Eye (tissue), 1 donor: ENCODE measurements at regions not wholly inside any gene's neighbourhood (a gene's known extent, or its start where the extent isn't known, plus 50 kb on each side); places are given as distances from the start of the nearest gene placed in this dataset.

Experiments used
- DNase-seq: peaks from one replicate; pipeline ENCODE4 v3.0.0-alpha.2; 2015

DNA sequence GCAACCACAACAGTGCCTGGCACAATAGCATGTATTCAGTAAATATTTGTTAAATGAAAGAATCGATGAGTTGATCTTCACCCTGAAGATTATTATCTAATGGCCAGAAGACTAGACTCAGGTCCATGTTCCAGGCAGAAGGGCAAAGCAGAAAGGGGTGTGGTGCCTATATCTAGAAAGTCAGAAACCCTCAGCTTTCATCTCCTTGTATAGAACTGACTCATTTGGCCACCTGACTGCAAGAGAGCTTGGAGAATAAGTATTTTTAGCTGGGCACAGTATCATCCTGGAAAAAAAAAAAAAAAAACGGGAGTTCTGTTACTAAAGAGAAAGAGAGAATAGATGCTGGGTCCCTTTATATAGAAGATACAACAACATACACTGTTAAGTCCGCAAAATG, 69.7 kb upstream of the SPRED1 start:
- no peak for DNase-seq

DNA sequence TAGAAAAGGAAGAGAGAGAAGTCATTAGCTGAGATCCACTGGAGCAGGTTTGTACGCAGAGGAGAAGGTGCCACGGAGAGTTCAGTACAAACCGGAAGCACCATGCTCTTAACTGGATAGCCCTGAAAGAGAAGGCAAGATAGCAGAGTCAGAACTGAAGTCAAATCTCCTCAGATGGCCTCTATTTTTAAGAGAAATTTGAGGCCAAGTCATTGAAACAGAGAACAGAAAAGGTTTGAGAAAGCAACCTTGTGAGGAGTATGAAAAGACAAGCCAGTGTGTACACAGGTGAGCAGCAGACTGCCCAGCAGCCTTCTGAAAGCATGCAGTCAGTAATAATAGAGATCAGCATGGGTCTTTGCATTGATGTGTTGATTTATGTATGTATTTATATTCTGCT, 66.1 kb upstream of the SPRED1 start:
- DNase-seq: no peak

DNA sequence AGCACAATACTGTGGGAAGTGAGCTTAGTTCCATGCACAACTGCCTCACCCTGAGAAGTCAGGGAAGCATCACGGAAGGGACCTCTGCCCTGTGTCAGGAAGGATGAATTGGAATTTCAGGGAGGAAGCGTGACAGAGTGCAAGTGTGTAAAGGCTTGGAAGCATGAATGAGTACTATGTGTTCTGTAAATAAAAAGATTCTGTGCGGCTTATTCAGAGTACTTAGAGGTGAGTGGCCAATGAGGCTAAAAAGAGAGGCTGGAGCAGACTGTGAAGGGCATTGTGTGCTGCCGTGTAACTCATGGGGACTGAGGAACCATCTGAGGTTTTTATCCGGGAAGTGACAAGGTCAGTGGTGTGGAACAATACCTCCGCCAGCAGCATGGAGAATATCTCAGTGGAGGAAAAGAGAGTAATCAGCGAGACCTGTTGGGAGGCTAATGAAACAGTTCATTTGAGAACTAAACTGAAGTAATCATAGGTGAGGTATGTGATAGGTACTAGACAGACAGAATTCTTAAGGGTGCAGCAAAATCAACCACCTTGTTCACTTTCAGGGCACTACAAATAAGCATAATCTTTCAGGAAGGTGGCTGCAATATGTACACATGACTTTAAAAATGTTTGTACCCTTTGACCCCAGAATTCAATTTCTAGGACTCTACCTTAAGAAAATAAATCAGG, 64.9 kb upstream of the SPRED1 start:
- peak; percentile 83 for DNase-seq

DNA sequence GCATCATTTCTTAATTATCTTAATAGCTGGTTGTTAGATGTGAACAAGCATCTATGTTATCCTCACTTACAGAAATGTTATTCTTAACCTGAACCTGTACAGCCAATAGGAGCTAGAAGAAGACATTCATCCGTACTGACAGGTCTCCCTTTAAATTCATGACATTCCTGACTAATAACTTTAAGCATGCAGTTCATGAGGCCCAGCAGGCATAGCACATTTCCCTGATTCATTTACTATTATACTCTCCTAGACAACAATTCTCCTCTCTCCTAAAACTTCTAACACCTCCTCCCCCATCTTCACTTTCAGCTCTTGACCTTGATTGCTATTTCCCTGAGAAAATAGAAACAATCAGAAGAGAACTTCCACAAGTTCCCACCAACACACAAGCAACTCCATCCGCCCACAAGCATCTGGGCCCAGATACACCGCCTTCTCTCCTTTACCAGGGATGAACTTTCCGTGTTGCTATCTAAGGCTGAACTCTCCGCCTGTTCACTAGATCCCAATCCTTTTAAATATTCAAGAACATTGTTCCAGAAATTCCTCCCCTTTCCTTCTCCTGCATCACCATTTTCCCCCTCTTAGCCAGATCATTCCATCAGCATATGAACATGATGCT, 62.9 kb upstream of the SPRED1 start:
- DNase-seq: peak; percentile 82

DNA sequence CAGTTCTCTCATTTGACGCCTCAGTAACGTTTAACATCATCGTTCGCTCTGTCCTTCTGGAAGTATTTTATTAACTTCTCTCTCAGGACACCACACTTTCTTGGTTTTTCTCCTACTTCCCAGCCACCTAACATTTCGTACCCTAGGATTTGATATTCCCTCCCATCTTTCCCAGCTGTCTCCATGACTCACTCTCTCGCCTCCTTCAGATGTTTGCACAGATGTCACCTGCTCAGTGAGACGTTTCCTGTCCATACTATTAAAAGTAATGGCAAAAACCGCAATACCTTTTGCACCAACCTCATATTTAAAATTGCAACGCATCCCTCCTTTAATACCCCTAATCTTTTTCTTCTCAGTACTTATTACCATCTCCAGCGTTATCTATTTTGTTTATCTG, 62.1 kb upstream of the SPRED1 start:
- no peak for DNase-seq

DNA sequence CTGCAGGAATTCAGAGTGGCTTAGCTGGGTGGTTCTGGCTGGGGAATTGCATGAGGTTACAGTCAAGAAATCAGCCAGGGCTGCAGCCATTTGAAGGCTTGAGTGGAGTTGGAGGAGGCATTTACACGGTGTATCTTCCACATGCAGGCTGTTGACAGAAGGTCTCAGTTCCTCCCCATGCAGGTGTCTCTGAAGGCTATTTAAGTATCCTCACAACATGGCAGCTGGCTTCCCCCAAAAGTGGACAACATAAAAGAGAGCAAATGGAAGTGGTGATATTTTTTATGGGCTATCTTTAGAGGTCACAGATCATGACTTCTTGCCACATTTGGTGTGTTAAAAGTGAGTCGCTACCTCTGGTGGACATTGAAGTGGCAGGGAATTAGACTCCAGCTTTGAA, 60.1 kb upstream of the SPRED1 start:
- DNase-seq: no peak

DNA sequence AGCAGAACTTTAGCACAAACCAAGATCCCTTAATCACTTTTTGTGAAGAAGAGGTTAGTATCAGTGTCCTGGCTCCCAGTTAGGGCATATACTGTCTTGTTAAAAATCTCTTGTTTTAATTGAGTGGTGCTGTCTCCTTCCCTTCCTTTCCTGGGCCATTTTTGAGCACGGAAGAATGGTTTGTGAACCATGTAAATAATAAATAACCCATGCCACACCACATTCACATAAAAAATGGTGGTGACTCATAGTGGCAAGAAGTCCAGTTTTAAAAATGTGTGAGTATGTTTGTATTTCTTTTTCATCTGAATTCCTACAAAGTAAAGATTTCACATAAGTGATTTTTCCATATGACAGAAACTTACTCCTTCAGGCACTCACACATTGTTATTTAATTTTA, 59.1 kb upstream of the SPRED1 start:
- DNase-seq: no peak

DNA sequence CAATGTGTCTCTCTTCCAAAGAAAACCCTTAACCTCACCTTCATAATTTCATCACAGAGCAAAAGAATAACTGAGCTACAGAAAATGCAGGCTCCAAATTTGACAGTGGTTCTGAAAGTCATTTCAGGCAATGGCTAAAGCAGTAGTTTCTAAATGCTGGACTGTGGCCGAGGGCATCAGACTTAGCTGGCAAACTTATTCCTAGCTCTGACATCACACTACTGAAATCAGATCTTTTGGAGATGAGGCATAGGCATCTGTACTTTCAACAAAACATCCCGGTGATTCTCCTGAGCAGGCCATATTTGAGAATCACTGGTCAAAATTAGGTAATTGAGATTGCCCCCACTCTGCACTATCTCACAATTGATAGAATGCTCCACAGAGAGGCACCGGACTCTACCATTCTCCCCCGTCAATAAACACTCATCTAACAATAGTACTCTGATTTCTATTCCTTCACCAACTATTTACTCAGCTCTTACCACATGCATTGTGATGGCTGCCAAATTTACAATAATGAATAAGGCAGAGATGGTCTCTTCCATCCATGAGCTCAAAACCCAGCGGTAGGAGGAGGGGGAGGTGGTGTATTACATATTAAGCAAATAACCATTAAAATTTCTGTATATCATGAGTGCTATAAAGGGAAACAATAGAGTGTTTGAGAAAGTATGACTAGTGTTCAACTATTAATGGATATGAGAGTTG, 57.3 kb upstream of the SPRED1 start:
- no peak for DNase-seq

DNA sequence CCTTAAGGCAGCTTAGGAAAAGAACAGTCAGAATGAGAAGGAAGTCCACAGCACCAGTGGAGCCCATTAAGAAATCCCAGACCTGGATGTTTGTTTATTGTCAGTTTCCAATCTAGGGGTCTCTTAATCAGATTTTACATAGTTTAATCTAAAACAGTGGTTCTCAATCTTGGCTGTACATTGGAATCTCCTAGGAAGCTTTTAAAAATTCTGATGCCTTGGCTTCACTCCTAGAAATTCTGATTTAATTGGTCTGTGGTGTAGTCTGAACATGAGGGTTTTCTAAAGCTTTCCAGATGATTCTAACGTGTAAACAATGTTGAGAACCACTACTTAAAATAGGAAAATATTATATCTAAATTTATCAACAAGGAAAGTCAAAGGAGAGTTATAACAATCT, 56.6 kb upstream of the SPRED1 start:
- peak; percentile 56 for DNase-seq

DNA sequence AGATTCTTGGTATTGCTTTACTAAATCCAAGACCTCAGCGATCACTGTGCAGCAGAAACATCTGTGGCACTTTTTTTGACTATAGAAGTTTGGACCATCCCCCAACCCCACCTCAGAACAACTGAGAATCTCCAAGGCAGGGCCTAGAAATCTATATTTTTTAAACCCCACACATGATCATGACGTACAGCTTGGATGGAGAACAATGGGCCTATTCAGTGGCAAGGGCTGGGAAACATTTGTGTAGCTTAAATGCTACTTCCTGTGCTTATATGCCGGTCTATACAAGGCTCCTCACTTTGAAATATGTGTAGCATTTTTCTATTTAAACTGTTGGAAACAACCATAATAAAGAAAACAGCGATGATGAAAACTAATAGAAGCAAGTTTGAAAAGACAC, 55.1 kb upstream of the SPRED1 start:
- DNase-seq: no peak

DNA sequence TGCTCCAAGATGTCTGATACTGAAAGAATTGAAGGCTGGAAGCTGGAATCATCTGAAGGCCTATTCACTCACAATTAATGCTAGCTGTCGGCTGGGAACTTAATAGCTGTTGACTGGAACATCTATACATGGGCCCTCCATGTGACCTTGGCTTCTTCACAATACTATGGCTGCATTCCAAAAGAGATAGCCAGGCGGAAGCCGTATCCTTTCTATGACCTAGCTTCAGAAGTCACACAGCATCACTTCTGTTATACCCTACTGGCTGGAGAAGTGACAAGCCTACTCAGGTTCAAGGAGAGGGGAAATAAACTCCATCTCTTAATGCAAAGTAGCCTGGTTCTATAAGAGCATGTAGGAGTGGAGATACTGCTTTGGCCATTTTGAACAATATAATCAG, 50.9 kb upstream of the SPRED1 start:
- DNase-seq: no peak

DNA sequence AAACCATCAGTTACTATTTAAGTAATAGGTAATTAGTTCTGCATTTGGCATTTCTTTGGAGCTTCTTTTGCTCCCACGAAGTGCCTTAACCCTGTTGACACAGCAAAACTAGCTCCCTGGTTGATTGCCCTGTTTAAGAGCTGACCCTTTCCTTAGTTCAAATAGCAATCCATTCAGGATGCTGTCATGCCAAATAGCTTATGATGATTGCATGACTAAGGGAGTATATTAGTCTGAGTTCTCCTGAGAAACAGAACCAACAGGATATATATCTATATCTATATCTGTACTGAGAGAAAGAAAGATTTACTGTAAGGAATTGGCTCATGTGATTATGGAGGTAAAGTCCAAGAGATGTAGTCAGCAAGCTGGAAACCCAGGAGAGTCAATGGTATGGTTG, 50.3 kb upstream of the SPRED1 start:
- no peak for DNase-seq
